Transverse colon (tissue), 4 donors: ENCODE measurements at regions not wholly inside any gene's neighbourhood (a gene's known extent, or its start where the extent isn't known, plus 50 kb on each side); places are given as distances from the start of the nearest gene placed in this dataset.

Source experiments
- DNase-seq: peaks from one replicate; pipeline ENCODE4 v3.0.0-alpha.2; 2019
- H3K27ac ChIP-seq, 4 donors: fragments of 200-600 bp; sonication (generic); 2 replicates each; pipeline ENCODE4 v1.5.1; 2016 to 2018; ENCODE audit warnings: inconsistent platforms in 4 of 4
- H3K27me3 ChIP-seq: fragments of 200-600 bp; sonication (generic); 2 replicates; pipeline ENCODE4 v1.5.1; 2017; ENCODE audit warnings: inconsistent platforms
- H3K36me3 ChIP-seq, 4 donors: fragments of 200-600 bp; sonication (generic); 2 replicates each; pipeline ENCODE4 v1.5.1; 2017 to 2019; ENCODE audit warnings: inconsistent platforms in 4 of 4
- H3K4me1 ChIP-seq, 4 donors: fragments of 200-600 bp; sonication (generic); 2 replicates each; pipeline ENCODE4 v1.5.1; 2017 to 2020; ENCODE audit warnings: inconsistent platforms in 4 of 4
- H3K4me3 ChIP-seq, 4 donors: fragments of 200-600 bp; sonication (generic); 1 replicate in 1 of 4; 2 replicates in 3 of 4; pipeline versions ENCODE4 v1.5.1 to v1.6.1; 2017 to 2019; ENCODE audit warnings: inconsistent platforms in 4 of 4
- H3K9me3 ChIP-seq, 2 donors: fragments of 200-600 bp; sonication (generic); 2 replicates each; pipeline ENCODE4 v1.5.1; 2017 to 2019; ENCODE audit warnings: inconsistent platforms in 2 of 2
- EP300 ChIP-seq: sonication (generic); formaldehyde crosslinking; IDR thresholded peaks from one replicate; pipeline ENCODE4 v1.6.1; 2017; ENCODE audit warnings: antibody characterized with exemption, low read depth
- POLR2A ChIP-seq: fragments of 450-650 bp; IDR thresholded peaks from one replicate; pipeline ENCODE4 v1.6.1; 2016; ENCODE audit warnings: antibody characterized with exemption, mild to moderate bottlenecking, moderate library complexity
- POLR2AphosphoS5 ChIP-seq, 3 donors: sonication (generic); formaldehyde crosslinking; IDR thresholded peaks; one replicate each; pipeline ENCODE4 v1.6.1; 2016; ENCODE audit warnings: antibody characterized with exemption in 3 of 3
- WGBS, 2 donors: methylation state at CpG; one replicate each; pipeline ENCODE4 v1.1.5; 2018; ENCODE audit warnings: low coverage in 1 of 2; 5-methylcytosine and 5-hydroxymethylcytosine counted together
- in situ Hi-C, 4 donors: fragments of 200-750 bp; cut with MboI; loops; one replicate each; pipeline versions ENCODE4 v1.15.0 to v1.15.1; 2017; ENCODE audit warnings: low sequenced_read_pairs in 3 of 4, low pct_ligation_motif_present in 1 of 4, low pct_unique_long_range_greater_than_20kb in 1 of 4
- intact Hi-C: fragments of 100-400 bp; cut with DNase I; formaldehyde crosslinking; loops from one replicate; pipeline ENCODE4 v1.15.1; 2023; ENCODE audit warnings: low total_unique reads
- TF ChIP-seq, protein P1 (sequence below), 5 experiments: fragments of 200-600 bp in 3 of 5; fragments of 450-650 bp in 2 of 5; sonication (generic) in 3 of 5; IDR thresholded peaks; 1 replicate in 2 of 5; 2 replicates in 3 of 5; pipeline ENCODE4 v1.5.1; 2016 to 2017; ENCODE audit warnings: antibody characterized with exemption in 5 of 5, inconsistent platforms in 3 of 5, mild to moderate bottlenecking in 2 of 5, moderate library complexity in 1 of 5

- no peak for DNase-seq
- H3K9me3 ChIP-seq = no peaks in the 10 kb centered on the region
- 97 to 100% methylated on average over 1 of the region's 1 CpG for WGBS, 2 donors
- in situ Hi-C loops (no loop called here), intact Hi-C loops (no loop called here)
- TF ChIP-seq POLR2AphosphoS5 (IDR thresholded peaks at IDR 0.05) (no peak), EP300 (no peak), POLR2A (no peak)
- TF ChIP-seq, protein P1, sequence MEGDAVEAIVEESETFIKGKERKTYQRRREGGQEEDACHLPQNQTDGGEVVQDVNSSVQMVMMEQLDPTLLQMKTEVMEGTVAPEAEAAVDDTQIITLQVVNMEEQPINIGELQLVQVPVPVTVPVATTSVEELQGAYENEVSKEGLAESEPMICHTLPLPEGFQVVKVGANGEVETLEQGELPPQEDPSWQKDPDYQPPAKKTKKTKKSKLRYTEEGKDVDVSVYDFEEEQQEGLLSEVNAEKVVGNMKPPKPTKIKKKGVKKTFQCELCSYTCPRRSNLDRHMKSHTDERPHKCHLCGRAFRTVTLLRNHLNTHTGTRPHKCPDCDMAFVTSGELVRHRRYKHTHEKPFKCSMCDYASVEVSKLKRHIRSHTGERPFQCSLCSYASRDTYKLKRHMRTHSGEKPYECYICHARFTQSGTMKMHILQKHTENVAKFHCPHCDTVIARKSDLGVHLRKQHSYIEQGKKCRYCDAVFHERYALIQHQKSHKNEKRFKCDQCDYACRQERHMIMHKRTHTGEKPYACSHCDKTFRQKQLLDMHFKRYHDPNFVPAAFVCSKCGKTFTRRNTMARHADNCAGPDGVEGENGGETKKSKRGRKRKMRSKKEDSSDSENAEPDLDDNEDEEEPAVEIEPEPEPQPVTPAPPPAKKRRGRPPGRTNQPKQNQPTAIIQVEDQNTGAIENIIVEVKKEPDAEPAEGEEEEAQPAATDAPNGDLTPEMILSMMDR (IDR thresholded peaks at IDR 0.05) = no peak
- H3K27me3 ChIP-seq = no peaks in the 10 kb centered on the region
- H3K4me3 ChIP-seq = no peak overlapping the region
- H3K27ac ChIP-seq = no peak overlapping the region
- H3K4me1 ChIP-seq = no peaks in the 10 kb centered on the region
- no peaks in the 10 kb centered on the region for H3K36me3 ChIP-seq
Observed at GRCh38 chr2:183925281-183925680, 673.0 kb upstream of the ZNF804A start.

DNA sequence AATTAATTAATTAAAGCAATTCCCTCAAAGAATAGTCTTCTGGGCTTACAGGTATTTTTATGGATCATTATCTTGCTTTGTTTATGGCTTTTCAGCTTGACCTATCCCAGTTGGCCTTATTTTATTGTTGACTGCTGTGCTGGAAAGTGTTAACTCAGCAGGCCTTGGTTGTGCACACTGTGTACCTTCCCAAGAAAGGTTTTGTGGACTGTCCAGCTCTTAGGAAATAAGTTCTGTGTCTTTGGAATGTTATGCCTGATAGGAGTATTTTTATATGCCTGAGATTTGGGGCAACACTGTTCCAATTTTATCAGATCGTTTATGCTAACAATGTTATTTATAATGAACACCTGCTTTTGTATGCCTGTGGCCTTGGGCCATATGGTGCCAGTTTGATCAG is 671.9 kb upstream of the ZNF804A start:
- TF ChIP-seq POLR2A = no peak
- TF ChIP-seq EP300 = no peak
- Histone ChIP-seq H3K27me3 (no peaks in the 10 kb centered on the region), H3K27ac (no peak overlapping the region), H3K36me3 (no peaks in the 10 kb centered on the region), H3K4me1 (no peaks in the 10 kb centered on the region), H3K4me3 (no peak overlapping the region), H3K9me3 (no peaks in the 10 kb centered on the region)
- intact Hi-C loops = no loop called here
- WGBS, 2 donors = 68% methylated on average over 1 of the region's 1 CpG; no CpG with 5 or more reads in 1 of the 2 donors
- DNase-seq = no peak
- in situ Hi-C loops = no loop called here

GRCh38 chr2:183927406-183928325 is 670.7 kb upstream of the ZNF804A start:
- H3K27me3 ChIP-seq = no peaks in the 10 kb centered on the region
- in situ Hi-C loops (no loop called here), intact Hi-C loops (no loop called here)
- WGBS, 2 donors = 72% methylated on average over 2 to 4 of the region's 4 CpGs
- TF ChIP-seq POLR2AphosphoS5 (IDR thresholded peaks at IDR 0.05) (peak in 1 of 3 donors; percentile 14), POLR2A (no peak)
- H3K4me1 ChIP-seq = no peaks in the 10 kb centered on the region
- no peak for DNase-seq
- no peaks in the 10 kb centered on the region for H3K9me3 ChIP-seq
- H3K27ac ChIP-seq = no peak overlapping the region
- no peak overlapping the region for H3K4me3 ChIP-seq
- H3K36me3 ChIP-seq = no peaks in the 10 kb centered on the region

DNA sequence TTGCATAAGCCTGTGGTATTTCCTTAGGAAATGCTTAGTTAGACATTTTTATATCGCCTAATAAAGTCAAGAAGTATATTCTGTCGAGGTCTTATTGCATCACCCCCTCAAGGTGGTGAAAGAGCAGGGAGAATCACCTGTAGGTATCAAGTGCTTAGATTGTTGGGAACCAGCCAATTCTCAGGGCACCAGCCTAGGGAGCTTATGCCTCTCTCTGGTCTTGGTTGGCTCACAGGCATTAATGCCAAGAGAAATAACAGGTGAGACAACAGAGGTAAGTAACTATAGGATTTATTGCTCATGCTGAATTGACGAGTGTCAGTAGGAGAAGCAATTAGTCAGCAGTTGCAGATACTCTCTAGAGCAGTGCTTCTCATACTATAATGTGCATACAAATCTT is 663.3 kb upstream of the ZNF804A start:
- in situ Hi-C loops = no loop called here
- Histone ChIP-seq H3K4me3 (no peak overlapping the region), H3K4me1 (no peaks in the 10 kb centered on the region), H3K27ac (no peak overlapping the region), H3K9me3 (peaks cover 0 to 5% of the 10 kb centered on the region in 2 donors), H3K27me3 (no peaks in the 10 kb centered on the region), H3K36me3 (no peaks in the 10 kb centered on the region)
- intact Hi-C loops = no loop called here
- TF ChIP-seq POLR2A = no peak
- no peak for TF ChIP-seq EP300
- TF ChIP-seq POLR2AphosphoS5 (IDR thresholded peaks at IDR 0.05) = no peak
- TF ChIP-seq, protein P1 (IDR thresholded peaks at IDR 0.05) = no peak
- no peak for DNase-seq
- WGBS, 2 donors = 60 to 78% methylated on average over 3 of the region's 3 CpGs

DNA sequence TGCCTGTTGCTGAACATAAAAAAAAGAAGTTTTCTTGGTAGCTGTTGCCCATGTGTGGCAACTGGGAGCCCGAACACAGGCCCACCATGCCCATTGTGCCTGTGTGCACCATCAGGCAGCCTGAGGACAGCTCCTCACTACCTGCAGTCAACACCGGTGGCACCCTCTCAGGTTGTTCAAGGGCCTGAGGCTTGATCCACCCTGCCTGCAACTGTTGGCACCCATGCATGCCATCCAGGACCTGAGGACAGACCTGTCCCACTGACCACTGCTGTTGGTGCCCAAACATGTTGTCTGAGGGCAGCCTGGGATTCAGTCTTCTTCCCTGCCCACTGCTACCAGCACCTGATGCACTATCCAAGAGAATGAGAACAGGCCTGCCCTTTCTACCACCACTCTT is 661.1 kb upstream of the ZNF804A start:
- no peak overlapping the region for H3K27ac ChIP-seq
- H3K9me3 ChIP-seq = peaks cover 0 to 5% of the 10 kb centered on the region in 2 donors
- TF ChIP-seq EP300 = no peak
- TF ChIP-seq, protein P1 (IDR thresholded peaks at IDR 0.05) = no peak
- TF ChIP-seq POLR2AphosphoS5 (IDR thresholded peaks at IDR 0.05) = no peak
- no peak for TF ChIP-seq POLR2A
- no peaks in the 10 kb centered on the region for H3K36me3 ChIP-seq
- DNase-seq = no peak
- WGBS, 2 donors = 93% methylated on average over 2 of the region's 2 CpGs; no CpG with 5 or more reads in 1 of the 2 donors
- H3K27me3 ChIP-seq = no peaks in the 10 kb centered on the region
- H3K4me1 ChIP-seq = no peaks in the 10 kb centered on the region
- no peak overlapping the region for H3K4me3 ChIP-seq
- in situ Hi-C loops (no loop called here), intact Hi-C loops (no loop called here)
